COLO668 (cell line): ENCODE measurements at regions not wholly inside any gene's neighbourhood (a gene's known extent, or its start where the extent isn't known, plus 50 kb on each side); places are given as distances from the start of the nearest gene placed in this dataset.
A peak's percentile ranks its signal among the peaks of the same experiment; 100 is the strongest.
"Not testable (repeated sequence)": the region's sequence is repeated elsewhere in the genome, so short reads cannot be mapped to it uniquely, and the experiment has no call there.

Experiments used
- DNase-seq: peaks from one replicate; lab custom pipeline; 2025; ENCODE audit not compliant: unreplicated experiment; lab: John Stamatoyannopoulos, UW

GRCh38 chr2:144030791-144031190, 489.1 kb downstream of the ZEB2 start:
- no peak for DNase-seq

- no peak for DNase-seq
Measured at GRCh38 chr2:144027593-144027992, 492.3 kb downstream of the ZEB2 start.

- no peak for DNase-seq
Measured at GRCh38 chr2:144026753-144027152, 493.2 kb downstream of the ZEB2 start.

- no peak for DNase-seq
Measured at GRCh38 chr2:144020047-144020446, 499.9 kb downstream of the ZEB2 start.

GRCh38 chr2:144015655-144016245, 504.2 kb downstream of the ZEB2 start:
- DNase-seq, result no peak

- DNase-seq, result no peak
Measured at GRCh38 chr2:144015036-144015435, 504.9 kb downstream of the ZEB2 start.

GRCh38 chr2:144014103-144014502, 505.8 kb downstream of the ZEB2 start:
- no peak for DNase-seq

GRCh38 chr2:144012304-144012703, 507.6 kb downstream of the ZEB2 start:
- no peak for DNase-seq

GRCh38 chr2:144011553-144011952, 508.4 kb downstream of the ZEB2 start:
- DNase-seq, result no peak

GRCh38 chr2:144011098-144011497, 508.8 kb downstream of the ZEB2 start:
- DNase-seq, result no peak

GRCh38 chr2:144010096-144010836, 509.7 kb downstream of the ZEB2 start:
- no peak for DNase-seq

GRCh38 chr2:144006139-144006538, 513.8 kb downstream of the ZEB2 start:
- no peak for DNase-seq

- peak; percentile 5 for DNase-seq
Measured at GRCh38 chr2:144004742-144005141, 515.2 kb downstream of the ZEB2 start.

GRCh38 chr2:144003460-144004075, 516.4 kb downstream of the ZEB2 start:
- DNase-seq, result no peak

- DNase-seq, result no peak
Measured at GRCh38 chr2:143996974-143997373, 522.9 kb downstream of the ZEB2 start.

GRCh38 chr2:143994961-143995360, 525.0 kb downstream of the ZEB2 start:
- DNase-seq, result no peak

- not testable (repeated sequence) for DNase-seq
Measured at GRCh38 chr2:143991596-143991995, 528.3 kb downstream of the ZEB2 start.

- no peak for DNase-seq
Measured at GRCh38 chr2:143988082-143988481, 531.8 kb downstream of the ZEB2 start.

- DNase-seq, result no peak
Measured at GRCh38 chr2:143981428-143981827, 538.5 kb downstream of the ZEB2 start.

GRCh38 chr2:143977356-143977755, 542.6 kb downstream of the ZEB2 start:
- no peak for DNase-seq

- DNase-seq, result no peak
Measured at GRCh38 chr2:143975216-143975615, 544.7 kb downstream of the ZEB2 start.

- DNase-seq, result no peak
Measured at GRCh38 chr2:143974262-143974661, 545.7 kb downstream of the ZEB2 start.
